ENCODE measurements at regions not wholly inside any gene's neighbourhood (a gene's known extent, or its start where the extent isn't known, plus 50 kb on each side); places are given as distances from the start of the nearest gene placed in this dataset.

- Histone ChIP-seq H4K20me1 (ENCODE audit: insufficient read depth, low read length, poor library complexity, severe bottlenecking) (no peaks in the 10 kb centered on the region), H3K4me1 (ENCODE audit: insufficient read depth, low read length, poor library complexity, severe bottlenecking) (no peaks in the 10 kb centered on the region), H3K4me2 (ENCODE audit: low read depth, low read length, poor library complexity, severe bottlenecking) (no peak overlapping the region), H3K9ac (ENCODE audit: low read depth, low read length, poor library complexity, severe bottlenecking) (no peak overlapping the region), H2AFZ (ENCODE audit: low read length) (no peak overlapping the region), H3K36me3 (ENCODE audit: insufficient read depth, low read length) (no peaks in the 10 kb centered on the region), H3K4me3 (ENCODE audit: low read length, poor library complexity, severe bottlenecking) (no peak overlapping the region), H3K79me2 (ENCODE audit: insufficient read depth, low read length) (no peaks in the 10 kb centered on the region), H3F3A (ENCODE audit: low read depth) (no peaks in the 10 kb centered on the region), H3K9me3 (ENCODE audit: insufficient read depth, low read depth, low read length) (no peaks in the 10 kb centered on the region), H3K27me3 (ENCODE audit: insufficient read depth, low read length, poor library complexity, severe bottlenecking) (no peaks in the 10 kb centered on the region), H3K9me2 (replicated peaks; ENCODE audit: low read depth, low read length) (no peaks in the 10 kb centered on the region)
- no peak for TF ChIP-seq EZH2phosphoT487 (IDR thresholded peaks at IDR 0.05; ENCODE audit: borderline replicate concordance)
- TF ChIP-seq CTCF (conservative IDR thresholded peaks at IDR 0.05; ENCODE audit: low read length): no peak
These were observed 527.0 kb downstream of the TLE1 start for GRCh38 chr9:81162361-81162760.

GRCh38 chr9:81156381-81156780, 533.0 kb downstream of the TLE1 start:
- H3K4me1 ChIP-seq (ENCODE audit: insufficient read depth, low read length, poor library complexity, severe bottlenecking): no peaks in the 10 kb centered on the region
- no peaks in the 10 kb centered on the region for H3K79me2 ChIP-seq (ENCODE audit: insufficient read depth, low read length)
- no peak overlapping the region for H3K4me3 ChIP-seq (ENCODE audit: low read length, poor library complexity, severe bottlenecking)
- no peaks in the 10 kb centered on the region for H3K27me3 ChIP-seq (ENCODE audit: insufficient read depth, low read length, poor library complexity, severe bottlenecking)
- no peaks in the 10 kb centered on the region for H3F3A ChIP-seq (ENCODE audit: low read depth)
- no peak overlapping the region for H3K9ac ChIP-seq (ENCODE audit: low read depth, low read length, poor library complexity, severe bottlenecking)
- no peaks in the 10 kb centered on the region for H3K36me3 ChIP-seq (ENCODE audit: insufficient read depth, low read length)
- no peaks in the 10 kb centered on the region for H3K9me2 ChIP-seq (replicated peaks; ENCODE audit: low read depth, low read length)
- TF ChIP-seq EZH2phosphoT487 (IDR thresholded peaks at IDR 0.05; ENCODE audit: borderline replicate concordance) (no peak), CTCF (conservative IDR thresholded peaks at IDR 0.05; ENCODE audit: low read length) (no peak)
- no peak overlapping the region for H2AFZ ChIP-seq (ENCODE audit: low read length)
- peaks cover 2% of the 10 kb centered on the region; the same call in 1 of the 2 replicates for H3K9me3 ChIP-seq (ENCODE audit: insufficient read depth, low read depth, low read length)
- no peaks in the 10 kb centered on the region for H4K20me1 ChIP-seq (ENCODE audit: insufficient read depth, low read length, poor library complexity, severe bottlenecking)
- no peak overlapping the region for H3K4me2 ChIP-seq (ENCODE audit: low read depth, low read length, poor library complexity, severe bottlenecking)

GRCh38 chr9:81150016-81150625, 539.2 kb downstream of the TLE1 start:
- H3K9me2 ChIP-seq (replicated peaks; ENCODE audit: low read depth, low read length): no peaks in the 10 kb centered on the region
- H3K9me3 ChIP-seq (ENCODE audit: insufficient read depth, low read depth, low read length): peaks cover 2% of the 10 kb centered on the region; the same call in 1 of the 2 replicates
- H3K79me2 ChIP-seq (ENCODE audit: insufficient read depth, low read length): no peaks in the 10 kb centered on the region
- no peak overlapping the region for H3K4me2 ChIP-seq (ENCODE audit: low read depth, low read length, poor library complexity, severe bottlenecking)
- TF ChIP-seq CTCF (conservative IDR thresholded peaks at IDR 0.05; ENCODE audit: low read length) (no peak), EZH2phosphoT487 (IDR thresholded peaks at IDR 0.05; ENCODE audit: borderline replicate concordance) (no peak)
- no peak overlapping the region for H3K9ac ChIP-seq (ENCODE audit: low read depth, low read length, poor library complexity, severe bottlenecking)
- H3K27me3 ChIP-seq (ENCODE audit: insufficient read depth, low read length, poor library complexity, severe bottlenecking): no peaks in the 10 kb centered on the region
- no peak overlapping the region for H2AFZ ChIP-seq (ENCODE audit: low read length)
- no peak overlapping the region for H3K4me3 ChIP-seq (ENCODE audit: low read length, poor library complexity, severe bottlenecking)
- H3F3A ChIP-seq (ENCODE audit: low read depth): no peaks in the 10 kb centered on the region
- H4K20me1 ChIP-seq (ENCODE audit: insufficient read depth, low read length, poor library complexity, severe bottlenecking): no peaks in the 10 kb centered on the region
- no peaks in the 10 kb centered on the region for H3K36me3 ChIP-seq (ENCODE audit: insufficient read depth, low read length)
- peaks cover 4% of the 10 kb centered on the region for H3K4me1 ChIP-seq (ENCODE audit: insufficient read depth, low read length, poor library complexity, severe bottlenecking)

Measured in Loucy (cell line).